Suprapubic skin (tissue), 4 donors: ENCODE measurements at regions not wholly inside any gene's neighbourhood (a gene's known extent, or its start where the extent isn't known, plus 50 kb on each side); places are given as distances from the start of the nearest gene placed in this dataset.

Source experiments
- DNase-seq, 2 donors: peaks; one replicate each; pipeline ENCODE4 v3.0.0-alpha.2; 2019; ENCODE audit warnings: low spot score in 2 of 2
- H3K27ac ChIP-seq: fragments of 200-600 bp; sonication (generic); one replicate; pipeline ENCODE4 v1.5.1; 2019
- H3K27me3 ChIP-seq: fragments of 200-600 bp; sonication (generic); one replicate; pipeline ENCODE4 v1.5.1; 2019
- H3K36me3 ChIP-seq: fragments of 200-600 bp; sonication (generic); one replicate; pipeline ENCODE4 v1.5.1; 2019
- H3K4me1 ChIP-seq: fragments of 200-600 bp; sonication (generic); one replicate; pipeline ENCODE4 v1.5.1; 2019
- H3K4me3 ChIP-seq: fragments of 200-600 bp; sonication (generic); one replicate; pipeline ENCODE4 v1.5.1; 2019; ENCODE audit warnings: mild to moderate bottlenecking
- H3K9me3 ChIP-seq: fragments of 200-600 bp; sonication (generic); one replicate; pipeline ENCODE4 v1.5.1; 2019
- EP300 ChIP-seq: sonication (generic); formaldehyde crosslinking; IDR thresholded peaks from one replicate; pipeline ENCODE4 v1.6.1; 2017; ENCODE audit warnings: antibody characterized with exemption
- POLR2A ChIP-seq, 2 donors: fragments of 450-650 bp; IDR thresholded peaks; one replicate each; pipeline ENCODE4 v1.6.1; 2017; ENCODE audit warnings: antibody characterized with exemption in 2 of 2, mild to moderate bottlenecking in 2 of 2, moderate library complexity in 2 of 2
- POLR2AphosphoS5 ChIP-seq, 3 donors: sonication (generic); formaldehyde crosslinking; IDR thresholded peaks; one replicate each; pipeline ENCODE4 v1.6.1; 2017; ENCODE audit warnings: antibody characterized with exemption in 3 of 3
- WGBS: methylation state at CpG from one replicate; pipeline ENCODE4 v1.1.5; 2018; 5-methylcytosine and 5-hydroxymethylcytosine counted together
- TF ChIP-seq, protein P1 (sequence below), 2 donors: fragments of 200-600 bp in 1 of 2; fragments of 450-650 bp in 1 of 2; sonication (generic) in 1 of 2; IDR thresholded peaks; one replicate each; pipeline ENCODE4 v1.5.1; 2016 to 2019; ENCODE audit warnings: antibody characterized with exemption in 2 of 2, mild to moderate bottlenecking in 1 of 2, moderate library complexity in 1 of 2

DNA sequence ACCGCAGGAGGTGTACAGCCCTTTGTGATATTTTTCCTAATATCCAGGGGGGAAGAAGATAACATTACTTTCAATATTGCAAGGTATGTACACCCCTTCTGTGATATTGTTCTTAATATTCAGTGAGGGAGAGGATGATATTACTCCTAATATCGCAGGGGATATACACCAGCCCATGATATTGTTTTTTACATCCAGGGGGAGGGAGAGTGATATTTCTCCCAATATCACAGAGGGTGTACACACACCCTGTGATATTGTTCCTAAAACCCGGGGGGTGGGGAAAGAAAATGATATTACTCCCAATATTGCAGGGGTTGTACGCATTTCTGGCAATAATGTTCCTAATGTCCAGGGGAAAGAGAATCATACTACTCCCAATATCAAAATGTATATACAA is 58.0 kb upstream of the SLC25A48 start:
- Histone ChIP-seq H3K4me1 (no peaks in the 10 kb centered on the region), H3K36me3 (no peaks in the 10 kb centered on the region), H3K9me3 (no peaks in the 10 kb centered on the region), H3K4me3 (no peak overlapping the region), H3K27ac (no peak overlapping the region), H3K27me3 (peaks cover 3% of the 10 kb centered on the region)
- 82% methylated on average over 4 of the region's 4 CpGs for WGBS
- TF ChIP-seq POLR2AphosphoS5 (IDR thresholded peaks at IDR 0.05) (no peak), POLR2A (IDR thresholded peaks at IDR 0.05) (no peak), EP300 (no peak)
- TF ChIP-seq, protein P1, sequence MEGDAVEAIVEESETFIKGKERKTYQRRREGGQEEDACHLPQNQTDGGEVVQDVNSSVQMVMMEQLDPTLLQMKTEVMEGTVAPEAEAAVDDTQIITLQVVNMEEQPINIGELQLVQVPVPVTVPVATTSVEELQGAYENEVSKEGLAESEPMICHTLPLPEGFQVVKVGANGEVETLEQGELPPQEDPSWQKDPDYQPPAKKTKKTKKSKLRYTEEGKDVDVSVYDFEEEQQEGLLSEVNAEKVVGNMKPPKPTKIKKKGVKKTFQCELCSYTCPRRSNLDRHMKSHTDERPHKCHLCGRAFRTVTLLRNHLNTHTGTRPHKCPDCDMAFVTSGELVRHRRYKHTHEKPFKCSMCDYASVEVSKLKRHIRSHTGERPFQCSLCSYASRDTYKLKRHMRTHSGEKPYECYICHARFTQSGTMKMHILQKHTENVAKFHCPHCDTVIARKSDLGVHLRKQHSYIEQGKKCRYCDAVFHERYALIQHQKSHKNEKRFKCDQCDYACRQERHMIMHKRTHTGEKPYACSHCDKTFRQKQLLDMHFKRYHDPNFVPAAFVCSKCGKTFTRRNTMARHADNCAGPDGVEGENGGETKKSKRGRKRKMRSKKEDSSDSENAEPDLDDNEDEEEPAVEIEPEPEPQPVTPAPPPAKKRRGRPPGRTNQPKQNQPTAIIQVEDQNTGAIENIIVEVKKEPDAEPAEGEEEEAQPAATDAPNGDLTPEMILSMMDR (IDR thresholded peaks at IDR 0.05), result no peak
- DNase-seq, result no peak

DNA sequence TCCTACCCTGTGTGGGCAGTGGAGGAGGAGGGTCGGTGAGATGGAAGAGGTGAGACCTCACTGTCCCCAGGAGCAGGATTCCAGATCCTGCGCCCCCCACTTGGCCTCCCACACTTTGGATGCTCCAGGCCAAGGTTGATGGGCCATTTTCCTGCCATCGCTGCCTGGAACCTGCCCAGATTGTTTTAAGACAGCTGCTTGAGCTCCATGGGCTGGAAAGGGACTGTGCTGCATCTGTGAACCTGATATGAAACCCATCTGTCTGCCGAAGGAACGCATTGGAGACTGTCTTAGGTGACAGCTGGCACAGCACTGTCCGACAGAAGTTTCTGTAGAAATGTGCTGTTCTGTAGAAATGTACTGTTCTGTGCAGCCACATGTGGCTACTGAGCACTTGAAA is 72.7 kb upstream of the SLC25A48 start:
- Histone ChIP-seq H3K9me3 (no peaks in the 10 kb centered on the region), H3K36me3 (no peaks in the 10 kb centered on the region), H3K4me3 (no peak overlapping the region), H3K4me1 (no peaks in the 10 kb centered on the region), H3K27me3 (no peaks in the 10 kb centered on the region), H3K27ac (no peak overlapping the region)
- WGBS, result 65% methylated on average over 3 of the region's 6 CpGs
- TF ChIP-seq EP300 (no peak), POLR2AphosphoS5 (IDR thresholded peaks at IDR 0.05) (no peak), POLR2A (IDR thresholded peaks at IDR 0.05) (no peak)
- TF ChIP-seq, protein P1 (IDR thresholded peaks at IDR 0.05), result no peak
- DNase-seq, result no peak

DNA sequence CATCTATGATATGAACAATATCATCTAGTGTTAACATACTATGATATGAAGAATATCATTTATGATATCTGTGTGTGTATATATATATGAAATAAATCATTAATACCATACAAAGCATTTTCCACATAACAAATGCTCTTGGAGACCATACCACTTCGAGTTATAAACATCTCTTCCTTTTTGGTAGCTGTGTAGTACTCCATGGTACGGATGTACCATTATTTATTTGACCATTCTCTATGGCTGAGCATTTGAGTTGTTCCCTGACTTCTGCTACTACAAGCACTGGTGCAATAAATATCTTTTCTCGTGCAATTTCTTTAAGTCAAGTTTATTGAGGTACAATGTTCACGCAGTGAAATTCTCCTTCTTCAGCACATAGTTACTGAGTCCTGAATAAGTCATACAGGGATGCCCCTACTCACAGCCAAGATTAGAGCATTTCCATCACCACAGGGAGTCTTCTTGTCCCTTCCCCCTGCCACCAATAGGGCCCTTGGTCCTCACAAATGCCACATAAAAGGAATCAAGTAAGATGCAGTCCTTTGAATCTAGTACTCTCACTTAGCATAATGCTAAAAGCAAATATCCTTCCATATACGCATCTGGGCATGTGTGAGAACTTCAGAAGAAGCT is 75.2 kb upstream of the SLC25A48 start:
- Histone ChIP-seq H3K27me3 (no peaks in the 10 kb centered on the region), H3K4me3 (no peak overlapping the region), H3K4me1 (no peaks in the 10 kb centered on the region), H3K9me3 (no peaks in the 10 kb centered on the region), H3K36me3 (no peaks in the 10 kb centered on the region), H3K27ac (no peak overlapping the region)
- 93% methylated on average over 5 of the region's 5 CpGs for WGBS
- TF ChIP-seq, protein P1 (IDR thresholded peaks at IDR 0.05), result no peak
- TF ChIP-seq EP300 (no peak), POLR2A (IDR thresholded peaks at IDR 0.05) (no peak), POLR2AphosphoS5 (IDR thresholded peaks at IDR 0.05) (no peak)
- DNase-seq, result no peak

DNA sequence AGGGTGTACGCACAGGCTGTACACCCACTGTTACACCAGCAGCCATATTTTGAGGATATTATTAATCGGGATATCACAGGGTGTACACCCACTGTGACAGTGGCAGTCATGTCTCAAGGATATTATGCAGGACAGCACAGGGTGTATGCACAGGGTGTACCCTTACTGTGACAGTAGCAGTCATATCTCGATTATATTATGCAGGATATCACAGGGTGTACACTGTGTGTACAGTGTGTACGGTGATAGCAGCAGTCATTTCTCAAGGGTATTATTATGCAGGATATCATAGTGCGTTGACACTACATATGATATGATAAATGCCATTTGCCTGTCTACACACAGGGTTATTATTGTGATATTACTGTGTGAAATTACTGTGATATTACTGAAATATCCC is 80.5 kb upstream of the SLC25A48 start:
- no peaks in the 10 kb centered on the region for H3K4me1 ChIP-seq
- no peaks in the 10 kb centered on the region for H3K9me3 ChIP-seq
- no peak overlapping the region for H3K27ac ChIP-seq
- DNase-seq, result no peak
- no peak for TF ChIP-seq EP300
- TF ChIP-seq POLR2A (IDR thresholded peaks at IDR 0.05), result no peak
- TF ChIP-seq, protein P1 (IDR thresholded peaks at IDR 0.05), result no peak
- no peak for TF ChIP-seq POLR2AphosphoS5 (IDR thresholded peaks at IDR 0.05)
- no peaks in the 10 kb centered on the region for H3K36me3 ChIP-seq
- H3K4me3 ChIP-seq, result no peak overlapping the region
- no peaks in the 10 kb centered on the region for H3K27me3 ChIP-seq
- 95% methylated on average over 5 of the region's 5 CpGs for WGBS

DNA sequence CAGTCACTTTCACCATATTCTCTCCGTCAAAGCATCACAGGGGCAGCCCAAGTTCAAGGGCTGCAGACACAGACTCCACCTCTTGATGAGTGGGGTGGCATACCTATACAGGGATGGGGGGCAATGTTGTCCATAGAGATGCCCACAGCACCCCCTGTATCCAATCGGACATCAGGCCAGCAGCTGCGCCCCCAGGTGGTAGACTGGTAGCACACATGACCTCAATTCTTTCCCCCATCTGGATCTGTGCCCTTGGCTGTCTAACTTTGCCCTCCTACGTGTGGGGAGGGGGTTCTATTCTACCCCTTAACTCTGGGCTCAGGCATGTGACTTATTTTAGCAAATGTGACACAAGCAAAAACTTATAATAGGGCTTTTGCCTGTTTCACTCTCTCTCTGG is 84.0 kb upstream of the SLC25A48 start:
- no peak overlapping the region for H3K4me3 ChIP-seq
- H3K27me3 ChIP-seq, result no peaks in the 10 kb centered on the region
- H3K36me3 ChIP-seq, result no peaks in the 10 kb centered on the region
- H3K27ac ChIP-seq, result no peak overlapping the region
- no peaks in the 10 kb centered on the region for H3K9me3 ChIP-seq
- no peaks in the 10 kb centered on the region for H3K4me1 ChIP-seq
- WGBS, result 71% methylated on average over 4 of the region's 4 CpGs
- no peak for DNase-seq
- TF ChIP-seq, protein P1 (IDR thresholded peaks at IDR 0.05), result no peak
- TF ChIP-seq EP300 (no peak), POLR2A (IDR thresholded peaks at IDR 0.05) (no peak), POLR2AphosphoS5 (IDR thresholded peaks at IDR 0.05) (no peak)
